Epithelial cell of esophagus (primary cell): ENCODE measurements at regions not wholly inside any gene's neighbourhood (a gene's known extent, or its start where the extent isn't known, plus 50 kb on each side); places are given as distances from the start of the nearest gene placed in this dataset.

Source experiments
- DNase-seq: peaks from one replicate; pipeline ENCODE4 v3.0.0; 2010; ENCODE audit warnings: low read depth
- H3K4me3 ChIP-seq: 2 replicates; pipeline ENCODE4 v1.5.1; 2011; ENCODE audit warnings: mild to moderate bottlenecking, low read length, control low read depth
- TF ChIP-seq, protein P1 (sequence below): IDR thresholded peaks from 2 replicates; pipeline ENCODE4 v1.5.1; 2011; ENCODE audit warnings: low read depth, mild to moderate bottlenecking, low read length, control low read depth, inconsistent platforms; ENCODE audit not compliant: insufficient read depth; ENCODE audit errors: missing control alignments

DNA sequence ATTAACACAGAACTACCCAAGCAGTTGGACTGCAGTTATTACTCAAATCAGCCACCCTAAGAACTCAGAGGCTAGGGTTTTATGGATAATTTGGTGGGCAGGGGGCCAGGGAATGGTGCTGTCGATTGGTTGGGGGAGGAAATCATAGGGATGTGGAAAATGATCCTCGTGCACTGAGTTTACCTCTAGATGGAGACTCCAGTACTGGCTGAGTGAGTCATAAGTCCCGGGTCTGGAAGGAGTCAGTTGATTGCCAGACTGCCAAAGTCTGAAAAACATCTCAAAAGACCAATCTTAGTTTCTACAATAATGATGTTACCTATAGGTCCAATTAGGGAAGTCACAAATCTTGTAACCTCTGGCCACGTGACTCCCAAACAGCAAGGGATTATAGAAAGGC is 257.5 kb upstream of the PRMT6 start:
- TF ChIP-seq, protein P1, sequence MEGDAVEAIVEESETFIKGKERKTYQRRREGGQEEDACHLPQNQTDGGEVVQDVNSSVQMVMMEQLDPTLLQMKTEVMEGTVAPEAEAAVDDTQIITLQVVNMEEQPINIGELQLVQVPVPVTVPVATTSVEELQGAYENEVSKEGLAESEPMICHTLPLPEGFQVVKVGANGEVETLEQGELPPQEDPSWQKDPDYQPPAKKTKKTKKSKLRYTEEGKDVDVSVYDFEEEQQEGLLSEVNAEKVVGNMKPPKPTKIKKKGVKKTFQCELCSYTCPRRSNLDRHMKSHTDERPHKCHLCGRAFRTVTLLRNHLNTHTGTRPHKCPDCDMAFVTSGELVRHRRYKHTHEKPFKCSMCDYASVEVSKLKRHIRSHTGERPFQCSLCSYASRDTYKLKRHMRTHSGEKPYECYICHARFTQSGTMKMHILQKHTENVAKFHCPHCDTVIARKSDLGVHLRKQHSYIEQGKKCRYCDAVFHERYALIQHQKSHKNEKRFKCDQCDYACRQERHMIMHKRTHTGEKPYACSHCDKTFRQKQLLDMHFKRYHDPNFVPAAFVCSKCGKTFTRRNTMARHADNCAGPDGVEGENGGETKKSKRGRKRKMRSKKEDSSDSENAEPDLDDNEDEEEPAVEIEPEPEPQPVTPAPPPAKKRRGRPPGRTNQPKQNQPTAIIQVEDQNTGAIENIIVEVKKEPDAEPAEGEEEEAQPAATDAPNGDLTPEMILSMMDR = peak; percentile 8
- peak; percentile 27 for DNase-seq
- no peak overlapping the region for H3K4me3 ChIP-seq

DNA sequence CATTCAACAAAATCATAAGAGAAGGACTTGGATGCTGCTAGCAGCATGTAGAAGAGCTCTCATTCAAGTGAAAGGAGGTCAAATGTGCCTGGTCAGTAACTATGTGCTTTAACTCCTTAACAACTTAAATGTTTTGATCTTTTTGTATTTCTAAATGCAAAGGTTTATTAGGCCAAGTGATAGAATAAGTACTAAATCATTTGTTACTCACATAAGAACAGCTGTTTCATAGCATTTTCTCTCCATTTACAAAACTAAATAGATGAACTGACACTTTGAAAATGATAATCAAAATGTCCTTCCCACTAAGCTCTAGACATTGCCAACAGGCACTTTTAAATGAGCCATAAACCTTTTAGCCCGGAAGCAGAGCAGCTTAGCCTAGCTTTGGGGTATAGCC is 254.3 kb upstream of the PRMT6 start:
- TF ChIP-seq, protein P1 = no peak
- no peak for DNase-seq
- H3K4me3 ChIP-seq = no peak overlapping the region

DNA sequence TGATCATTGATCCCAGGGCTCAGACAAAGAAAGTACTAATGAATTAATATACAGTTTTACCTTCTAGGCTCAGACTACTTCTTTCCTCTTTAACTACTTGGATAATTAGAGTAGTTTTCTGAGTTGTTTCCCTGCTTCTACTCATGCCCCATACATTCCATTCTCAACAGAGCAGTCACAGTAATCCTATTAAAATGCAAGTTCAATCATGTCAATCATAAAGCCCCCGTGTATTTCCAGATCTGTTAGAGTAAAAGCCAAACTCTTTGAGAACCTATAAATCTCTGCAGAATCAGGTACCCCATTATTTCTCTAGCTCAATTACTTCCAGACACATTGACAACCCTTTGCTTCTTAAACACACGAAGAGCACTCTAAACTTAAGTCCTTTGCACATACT is 242.1 kb upstream of the PRMT6 start:
- H3K4me3 ChIP-seq = no peak overlapping the region
- no peak for DNase-seq
- TF ChIP-seq, protein P1 = no peak

DNA sequence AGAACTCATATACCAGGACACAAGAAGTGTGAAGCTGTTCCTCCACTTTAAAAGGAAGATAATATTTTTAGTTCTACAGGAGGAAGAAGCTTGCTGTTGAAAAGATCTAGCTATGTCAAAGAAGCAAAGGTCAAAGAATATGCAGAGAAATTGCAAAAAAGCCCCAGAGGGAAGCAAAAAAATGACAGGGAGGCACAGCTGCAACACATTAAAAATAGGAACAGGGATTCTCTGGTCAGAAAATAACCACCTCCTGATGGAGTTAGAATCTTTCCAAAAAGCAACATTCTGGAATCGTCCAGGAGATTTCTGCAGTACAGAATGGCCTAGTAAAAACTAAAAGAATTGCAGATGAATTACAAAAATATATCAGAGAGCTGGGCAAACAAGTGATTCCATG is 238.9 kb upstream of the PRMT6 start:
- no peak overlapping the region for H3K4me3 ChIP-seq
- DNase-seq = no peak
- TF ChIP-seq, protein P1 = no peak

DNA sequence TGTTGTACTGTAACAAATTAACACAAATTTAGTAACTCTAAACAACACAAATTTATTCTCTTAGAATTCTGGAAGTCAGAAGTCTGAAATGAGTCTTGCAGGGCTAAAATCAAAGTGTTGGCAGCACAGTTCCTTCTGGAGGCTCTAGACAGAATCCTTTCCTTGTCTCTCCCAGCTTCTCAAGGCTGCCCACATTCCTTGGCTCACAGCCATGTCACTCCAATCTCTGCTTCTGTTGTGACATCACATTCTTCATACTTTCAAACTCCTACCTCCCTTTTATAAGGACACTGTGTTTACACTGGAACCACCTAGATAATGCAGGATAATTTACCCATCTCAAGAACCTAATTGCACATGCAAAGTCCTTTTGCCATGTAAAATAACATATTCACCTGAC is 225.0 kb upstream of the PRMT6 start:
- TF ChIP-seq, protein P1 = no peak
- DNase-seq = peak; percentile 4
- no peak overlapping the region for H3K4me3 ChIP-seq

DNA sequence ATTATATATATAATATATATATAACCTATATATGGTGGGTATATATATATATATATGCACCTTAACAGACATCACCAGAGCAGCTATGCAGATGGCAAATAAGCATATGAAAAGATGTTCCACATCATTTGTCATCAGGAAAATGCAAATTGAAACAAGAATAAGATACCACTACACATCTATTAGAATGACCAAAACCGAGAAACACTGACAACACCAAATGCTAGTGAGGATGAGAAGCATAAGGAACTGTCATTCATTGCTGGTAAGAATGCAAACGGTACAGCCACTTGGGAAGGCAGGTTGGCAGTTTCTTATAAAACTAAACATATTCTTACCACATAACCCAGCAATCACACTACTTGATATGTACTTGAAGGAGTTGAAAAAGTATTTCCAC is 219.8 kb upstream of the PRMT6 start:
- TF ChIP-seq, protein P1 = no peak
- no peak for DNase-seq
- H3K4me3 ChIP-seq = no peak overlapping the region

DNA sequence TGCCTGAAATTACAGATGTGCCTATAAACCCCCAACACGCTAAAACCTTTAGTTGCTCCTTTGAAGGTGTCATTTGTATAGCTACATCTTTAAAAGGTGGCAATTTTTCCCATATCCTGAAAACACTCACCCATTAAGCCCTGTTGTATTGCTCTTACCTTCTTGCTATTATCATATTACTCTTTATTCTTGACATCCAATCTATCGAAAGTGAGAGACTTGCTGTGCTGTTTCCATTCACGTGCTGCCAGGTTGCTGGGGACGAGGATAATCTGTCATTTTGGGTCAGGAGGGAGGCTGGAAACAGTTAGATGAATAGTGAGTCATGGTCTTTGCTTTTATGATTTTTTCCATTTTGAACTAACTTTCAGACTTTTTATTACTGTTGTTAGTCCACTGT is 213.0 kb upstream of the PRMT6 start:
- no peak for DNase-seq
- TF ChIP-seq, protein P1 = no peak
- H3K4me3 ChIP-seq = no peak overlapping the region
